CD4-positive, alpha-beta T cell treated with Interleukin-4 for 1 hour (primary cell): ENCODE measurements at regions not wholly inside any gene's neighbourhood (a gene's known extent, or its start where the extent isn't known, plus 50 kb on each side); places are given as distances from the start of the nearest gene placed in this dataset.
A peak's percentile ranks its signal among the peaks of the same experiment; 100 is the strongest.

Experiments used
- DNase-seq, 2 donors: peaks; one replicate each; pipeline ENCODE4 v3.0.0-alpha.2; 2020 to 2022

DNA sequence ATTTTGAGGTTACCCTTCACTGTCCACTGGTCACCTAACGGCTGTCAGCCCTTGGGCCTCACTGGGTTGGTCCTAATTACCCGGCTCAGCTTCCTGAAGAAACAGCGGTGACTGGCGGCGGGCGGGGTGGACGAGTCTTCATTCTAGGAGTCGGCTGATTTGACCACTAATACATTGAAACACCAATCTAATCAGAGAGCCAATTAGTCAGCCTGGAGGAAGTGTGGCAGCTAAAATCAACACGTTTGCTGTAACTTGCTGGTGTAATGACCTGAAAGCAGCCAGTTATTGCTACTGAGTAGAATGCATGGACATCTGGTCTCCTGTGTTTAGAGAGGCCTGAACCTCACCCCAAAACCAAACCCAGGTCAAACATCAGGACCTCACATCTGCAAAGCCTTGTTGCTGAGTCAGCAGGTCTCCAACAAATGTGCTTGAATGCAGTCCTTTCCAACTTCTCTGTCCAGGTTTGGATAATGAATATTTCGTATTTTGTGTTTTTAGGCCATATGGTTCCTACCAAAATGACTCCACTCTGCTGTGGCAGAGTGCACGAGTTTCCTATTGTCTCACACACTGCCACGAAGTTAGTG, 496.4 kb downstream of the BRD1 start:
- no peak for DNase-seq

DNA sequence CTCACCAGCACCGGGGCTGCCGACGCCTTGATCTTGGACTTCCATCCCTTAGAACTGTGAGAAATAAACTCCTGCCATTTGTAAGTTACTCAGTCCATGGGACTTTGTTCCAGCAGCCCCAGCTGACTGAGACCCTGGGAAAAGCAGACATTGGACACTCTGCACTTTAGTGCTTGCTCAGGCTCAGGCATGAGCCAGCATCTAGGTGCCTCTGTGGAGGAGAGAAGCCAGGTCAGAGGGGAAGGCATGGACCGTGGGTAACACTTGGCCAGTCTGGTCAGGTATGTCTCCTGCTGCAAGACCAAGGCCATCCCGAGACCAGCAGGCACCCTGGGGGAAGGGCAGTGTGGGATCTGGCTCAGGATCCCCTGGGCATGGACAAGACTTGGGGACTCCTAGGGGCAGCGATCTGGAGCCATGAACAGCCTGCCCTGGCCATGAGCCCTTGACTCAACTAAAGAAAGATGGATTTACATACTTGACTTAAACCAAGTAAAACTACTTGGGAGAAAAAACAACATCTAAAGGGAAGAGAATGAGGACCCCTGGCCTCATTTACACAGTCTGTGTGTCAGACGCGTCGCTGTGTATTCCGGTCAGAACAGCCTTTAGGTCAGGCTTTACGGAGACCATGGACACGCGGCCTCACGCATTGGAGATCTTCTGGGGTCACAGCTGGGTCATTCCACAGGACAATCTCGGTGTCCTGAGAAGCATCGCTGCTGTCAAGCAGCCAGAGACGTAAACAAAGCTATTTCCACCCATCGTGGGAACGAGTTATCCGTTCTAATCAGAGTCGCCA, 497.1 kb downstream of the BRD1 start:
- no peak for DNase-seq

DNA sequence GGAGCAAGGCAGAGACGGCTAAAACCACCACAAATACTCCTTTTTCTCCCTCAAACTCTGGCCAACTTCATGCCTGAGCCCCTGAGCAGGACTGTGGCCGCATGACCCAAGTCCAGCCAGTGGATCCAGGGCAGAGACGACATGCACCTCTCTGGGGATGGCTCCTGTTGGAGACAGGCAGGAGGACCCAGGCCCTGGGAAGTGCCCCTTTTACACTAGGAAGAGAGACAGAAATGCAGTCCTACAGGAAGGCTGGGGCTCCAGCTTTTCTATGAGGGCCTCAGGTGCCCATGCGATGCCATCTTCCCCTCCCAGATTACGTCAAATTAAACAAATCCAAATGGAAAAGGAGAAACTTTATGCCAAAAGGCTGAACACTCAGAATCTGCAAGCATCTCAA, 498.0 kb downstream of the BRD1 start:
- no peak for DNase-seq

DNA sequence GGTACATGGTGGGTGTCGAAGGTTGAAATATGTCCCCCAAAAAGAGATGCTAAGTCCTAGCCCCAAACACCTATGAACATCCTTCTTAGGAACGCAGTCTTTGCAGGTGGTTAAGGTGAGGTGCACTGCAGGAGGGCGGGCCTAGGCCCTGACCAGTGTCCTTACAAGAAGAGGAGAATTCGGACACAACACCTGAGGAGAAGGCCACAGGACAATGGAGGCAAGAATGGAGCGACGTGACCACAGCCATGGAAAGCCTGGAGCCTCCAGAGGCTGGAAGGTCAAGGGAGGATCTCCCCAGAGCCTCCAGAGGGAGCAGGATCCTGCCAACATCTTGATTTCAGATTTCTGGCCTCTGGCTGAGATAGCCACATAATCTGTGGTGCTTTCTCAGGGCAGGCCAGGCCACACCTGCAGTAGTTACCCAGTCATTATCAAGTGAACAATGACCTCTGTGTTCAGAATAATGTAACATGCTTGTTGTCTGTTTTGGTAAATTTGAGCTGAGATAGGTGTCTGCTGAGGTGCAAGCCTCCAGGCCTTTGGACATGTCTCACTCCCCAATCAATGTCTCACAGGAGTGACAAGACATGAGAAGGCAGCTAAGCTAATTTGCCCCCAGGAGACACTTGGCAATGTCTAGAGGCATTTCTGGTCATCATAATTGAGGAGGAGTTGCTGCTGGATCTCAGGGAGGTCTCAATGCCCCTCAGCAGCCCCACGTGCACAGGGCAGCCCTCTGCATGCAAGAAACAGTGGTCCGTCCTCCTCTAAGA, 498.9 kb downstream of the BRD1 start:
- no peak for DNase-seq

DNA sequence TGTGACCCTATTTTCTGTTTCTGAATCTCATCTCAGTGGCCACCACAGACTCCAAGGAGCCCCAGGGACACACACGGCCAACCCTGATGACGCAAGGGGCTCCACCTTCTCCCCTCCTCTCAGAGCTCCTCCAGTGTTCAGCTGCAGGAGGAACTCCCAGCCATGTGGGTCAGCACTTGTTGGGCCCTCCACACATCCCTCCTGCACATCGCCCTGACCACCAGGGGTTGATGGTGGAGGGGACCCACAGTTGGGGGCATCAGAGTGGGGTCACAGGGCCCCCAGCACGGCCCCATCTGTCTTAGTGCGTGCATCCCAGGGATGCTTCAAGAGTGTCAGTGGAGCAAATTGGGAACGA, 499.6 kb downstream of the BRD1 start:
- DNase-seq = no peak

DNA sequence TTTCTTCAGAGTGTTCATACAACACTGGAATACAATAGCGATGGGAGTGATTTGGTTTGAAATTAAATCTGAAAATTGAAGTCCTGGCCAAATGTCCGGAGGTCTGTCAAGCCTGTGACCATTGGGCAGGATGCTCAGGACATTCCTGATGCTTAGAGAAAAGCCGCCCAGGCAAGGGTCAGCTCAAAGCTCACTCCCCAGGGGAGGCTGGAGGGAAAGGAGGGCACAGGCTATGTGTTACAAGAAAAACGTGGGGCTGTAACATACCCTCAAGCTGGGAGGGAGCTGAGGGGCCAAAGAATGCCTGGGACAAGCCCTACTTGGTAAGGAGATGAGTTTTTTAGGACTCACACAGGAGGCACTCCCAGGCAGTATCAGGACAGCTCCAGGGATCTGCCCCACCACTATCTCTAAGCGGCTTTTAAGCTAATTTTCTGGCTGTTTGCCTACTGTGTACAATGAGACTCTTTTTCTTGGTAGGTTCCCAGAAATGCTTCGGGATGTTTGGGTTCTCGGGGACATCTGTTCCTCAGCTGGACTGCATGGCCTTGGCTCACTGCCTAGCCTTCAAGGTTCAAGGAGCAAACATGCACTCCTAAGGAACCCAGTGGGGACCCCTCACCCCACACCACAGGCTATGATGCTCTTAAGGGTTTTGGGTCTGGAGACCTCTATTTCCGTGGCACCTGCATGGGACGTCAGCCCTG, 500.1 kb downstream of the BRD1 start:
- DNase-seq = no peak

DNA sequence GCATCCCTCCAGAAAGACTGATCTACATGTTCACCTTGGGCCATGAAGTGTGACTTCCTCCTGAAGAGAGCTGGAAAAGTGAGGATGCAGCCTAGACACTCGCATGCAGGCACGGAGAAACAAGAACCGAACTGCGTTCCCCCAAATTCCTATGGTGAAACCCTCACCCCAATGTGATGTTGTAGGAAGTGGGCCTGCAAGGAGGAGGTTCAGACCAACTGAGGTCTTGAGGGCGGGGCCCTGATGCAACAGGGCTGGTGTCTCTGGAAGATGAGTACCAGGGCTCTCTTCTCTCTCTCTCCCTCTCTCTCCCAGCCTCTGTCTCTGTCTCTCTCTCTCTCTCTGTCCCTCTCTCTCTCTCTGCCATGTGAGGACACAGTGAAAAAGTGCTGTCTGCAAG, 501.1 kb downstream of the BRD1 start:
- DNase-seq = no peak

DNA sequence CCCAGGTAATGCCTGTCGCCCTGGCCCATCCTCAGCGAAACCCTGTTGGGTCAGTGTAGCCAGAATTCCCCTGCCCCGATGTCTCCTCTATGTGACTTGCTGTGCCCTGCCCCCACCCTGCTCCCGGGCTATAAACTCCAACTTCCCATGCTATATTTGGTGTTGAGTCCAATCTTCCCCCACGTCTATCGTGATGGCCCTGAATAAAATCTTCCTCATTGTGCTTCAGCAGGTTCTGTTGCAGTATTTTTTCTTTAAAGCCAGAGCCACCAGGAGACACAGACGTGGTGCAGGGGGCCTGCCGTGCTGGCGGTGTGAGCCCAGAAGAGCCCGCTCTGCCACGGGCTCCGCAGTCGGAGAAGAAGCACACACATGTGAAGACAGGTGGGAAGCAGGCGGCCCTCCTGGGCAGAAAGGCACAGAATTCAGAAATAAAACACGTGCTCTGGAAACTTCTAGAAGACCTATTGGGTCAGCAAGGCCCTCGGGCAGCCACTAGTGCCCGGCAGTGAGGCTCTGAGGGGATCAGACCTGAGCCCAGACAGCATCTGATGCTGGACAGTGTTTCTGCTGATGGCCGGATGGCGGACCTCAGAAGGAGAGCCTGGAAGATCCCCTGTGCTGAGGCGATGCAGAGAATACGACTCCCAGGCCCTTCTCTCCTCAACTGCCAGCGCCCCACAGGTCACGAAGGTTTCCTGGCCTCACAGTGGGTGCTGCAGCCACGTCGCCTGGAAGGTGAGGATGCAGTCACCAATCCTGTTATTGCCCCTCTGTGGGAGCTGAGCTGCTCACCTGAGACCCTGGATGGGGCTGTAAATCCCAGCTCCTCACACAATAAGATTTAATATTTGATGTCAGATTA, 501.9 kb downstream of the BRD1 start:
- DNase-seq = no peak

DNA sequence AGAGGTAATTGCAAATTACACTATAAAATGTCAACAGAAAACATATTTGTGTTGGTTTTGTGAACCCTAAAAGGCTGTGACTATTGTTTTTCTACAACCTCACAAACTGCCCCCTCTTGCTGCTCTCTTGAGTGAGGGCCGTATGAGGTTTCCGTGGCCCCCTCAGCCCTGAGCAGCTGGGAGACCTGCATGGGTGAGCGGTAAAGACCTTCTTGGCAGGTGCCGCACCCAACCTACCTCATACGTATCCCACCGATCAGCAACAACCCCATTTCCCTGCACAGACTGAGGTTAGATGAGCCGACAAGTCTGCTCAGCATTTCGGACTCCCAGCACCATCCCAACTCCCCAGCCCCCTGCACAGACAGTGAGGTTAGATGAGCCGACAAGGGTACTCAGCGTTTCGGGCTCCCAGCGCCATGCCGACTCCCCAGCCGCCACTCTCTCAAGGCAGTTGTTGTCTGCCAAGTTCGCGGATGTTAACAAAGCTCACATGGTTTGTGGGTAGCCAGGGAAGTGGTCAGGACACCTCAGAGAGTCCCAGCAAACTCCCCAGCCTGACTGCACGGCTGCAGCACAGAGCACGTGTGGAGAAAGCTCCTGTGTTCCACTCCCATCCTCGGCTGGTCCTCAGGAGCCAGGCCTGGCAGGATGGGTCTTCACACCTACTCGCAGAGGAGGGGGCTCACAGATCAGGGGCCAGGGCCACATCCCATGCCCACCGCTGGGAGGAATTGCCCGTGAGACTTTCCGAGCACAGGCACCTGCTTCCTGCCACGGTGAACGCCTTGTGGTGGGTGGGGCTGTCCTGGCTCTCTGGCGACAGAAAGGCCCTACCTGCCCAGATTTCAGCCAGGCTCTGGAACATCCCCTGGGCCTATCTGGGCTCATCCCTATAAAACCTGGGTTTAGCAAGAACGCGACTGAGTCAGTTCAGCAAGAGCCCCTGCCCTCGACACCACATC, 502.9 kb downstream of the BRD1 start:
- no peak for DNase-seq

DNA sequence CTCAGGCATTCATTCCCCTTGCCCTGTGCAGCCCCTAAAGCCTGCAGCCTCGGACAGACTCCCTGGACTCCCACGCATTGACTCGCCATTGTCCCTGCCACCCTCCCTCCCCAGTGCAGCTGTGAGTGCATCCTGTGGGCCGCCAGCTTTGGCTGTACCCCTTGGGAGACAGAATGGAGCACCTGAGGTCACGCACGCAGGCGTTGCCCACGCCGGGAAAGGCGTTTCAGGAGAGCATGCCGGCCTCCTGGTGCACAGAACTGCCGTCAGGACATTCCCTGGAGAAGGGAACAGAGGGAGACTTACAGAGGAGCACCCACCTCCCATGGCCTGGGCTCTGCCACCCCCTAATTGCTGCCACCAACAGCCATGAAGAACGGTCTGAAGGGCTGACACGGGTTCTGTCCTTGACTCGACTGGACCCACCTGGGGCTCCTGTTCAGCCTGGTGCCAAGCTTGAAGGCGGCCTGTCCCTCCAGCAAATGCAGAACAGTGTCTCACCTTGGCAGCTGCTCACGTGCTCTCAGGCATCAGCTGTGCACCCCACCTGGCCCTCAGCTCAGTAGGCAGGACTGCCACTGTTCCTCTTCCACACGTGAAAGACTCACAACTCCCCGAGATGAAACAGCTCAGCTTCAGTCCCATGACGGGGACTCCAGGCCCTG, 503.8 kb downstream of the BRD1 start:
- no peak for DNase-seq

DNA sequence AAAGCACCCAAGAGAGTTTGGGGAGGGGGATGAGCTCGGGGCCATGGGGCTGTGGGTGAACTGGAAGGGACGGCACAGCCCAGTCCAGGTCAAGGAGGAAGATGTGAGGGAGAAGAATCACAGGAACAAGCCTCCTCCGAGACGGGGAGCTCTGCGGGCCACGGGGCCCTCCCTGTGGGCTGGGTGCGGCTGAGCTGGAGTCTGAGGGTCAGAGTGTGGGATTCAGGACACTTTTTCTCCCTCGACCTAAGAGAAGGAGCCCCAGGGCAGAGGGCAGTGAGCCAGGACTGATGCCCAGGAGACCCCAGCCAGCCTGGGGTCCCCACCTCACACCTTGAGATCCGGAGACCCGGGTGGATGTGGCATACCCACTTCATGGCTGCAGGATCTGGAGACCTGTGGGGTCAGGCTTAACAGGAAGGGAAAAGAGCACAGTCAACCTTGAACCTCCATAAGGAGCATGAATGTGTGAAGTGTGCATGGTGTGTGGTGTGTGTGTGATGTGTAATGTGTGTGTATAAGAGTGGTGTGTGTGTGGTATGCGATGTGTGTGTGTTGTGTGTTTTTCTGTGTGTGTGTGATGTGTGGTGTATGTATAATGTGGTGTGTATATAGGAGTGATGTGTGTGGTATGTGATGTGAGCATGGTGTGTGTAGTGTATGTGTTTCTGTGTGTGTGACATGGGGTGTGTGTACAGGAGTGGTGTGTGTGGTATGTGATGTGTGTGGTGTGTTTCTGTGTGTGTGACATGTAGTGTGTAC, 504.6 kb downstream of the BRD1 start:
- no peak for DNase-seq

DNA sequence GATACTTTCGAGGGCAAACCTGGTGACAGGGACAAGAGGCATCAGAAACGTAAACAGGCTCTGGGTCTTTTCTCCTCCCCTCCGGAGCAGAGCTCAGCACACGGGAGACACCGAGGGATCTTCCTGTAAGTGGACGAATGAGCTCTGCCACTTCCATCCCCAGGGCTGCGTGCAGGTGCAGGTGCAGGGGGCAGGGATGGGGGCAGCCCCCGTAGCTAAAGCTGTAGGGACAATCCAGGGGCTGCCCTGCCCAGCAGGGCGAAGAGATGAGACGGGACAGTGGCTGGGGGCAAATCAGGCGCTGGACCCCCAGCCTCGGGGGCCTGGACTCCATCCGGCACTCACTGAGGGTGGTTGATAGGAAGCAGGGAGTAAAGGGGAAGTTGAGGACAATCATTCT, 505.4 kb downstream of the BRD1 start:
- DNase-seq = no peak

DNA sequence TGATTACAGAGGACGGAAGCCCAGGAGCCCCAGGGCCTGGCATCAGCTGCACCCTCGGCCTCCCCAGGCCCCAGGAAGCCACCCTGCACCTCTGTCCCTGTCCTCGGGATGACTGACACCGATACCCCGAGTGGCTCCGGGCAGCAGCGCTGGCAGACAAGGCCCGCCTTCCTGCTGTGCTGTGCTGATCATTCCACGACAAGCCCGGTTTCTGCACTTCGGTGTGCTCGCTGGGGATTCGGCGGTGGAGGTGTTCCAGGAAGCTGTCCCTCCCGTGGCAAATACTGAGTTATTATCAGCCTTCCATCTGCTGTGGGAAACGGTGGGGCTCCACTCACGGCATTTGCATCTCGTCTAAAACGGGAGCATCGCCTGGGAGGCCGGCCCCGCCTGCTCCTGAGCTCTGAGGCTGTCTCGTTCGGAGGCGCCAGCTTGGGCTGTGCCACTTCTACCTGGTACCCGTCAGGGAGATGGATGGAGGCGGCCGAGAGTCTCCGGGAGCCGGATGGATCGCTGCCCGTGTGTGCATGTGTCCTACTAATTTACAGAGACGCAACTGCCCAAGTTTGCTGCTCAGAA, 506.1 kb downstream of the BRD1 start:
- DNase-seq = no peak

DNA sequence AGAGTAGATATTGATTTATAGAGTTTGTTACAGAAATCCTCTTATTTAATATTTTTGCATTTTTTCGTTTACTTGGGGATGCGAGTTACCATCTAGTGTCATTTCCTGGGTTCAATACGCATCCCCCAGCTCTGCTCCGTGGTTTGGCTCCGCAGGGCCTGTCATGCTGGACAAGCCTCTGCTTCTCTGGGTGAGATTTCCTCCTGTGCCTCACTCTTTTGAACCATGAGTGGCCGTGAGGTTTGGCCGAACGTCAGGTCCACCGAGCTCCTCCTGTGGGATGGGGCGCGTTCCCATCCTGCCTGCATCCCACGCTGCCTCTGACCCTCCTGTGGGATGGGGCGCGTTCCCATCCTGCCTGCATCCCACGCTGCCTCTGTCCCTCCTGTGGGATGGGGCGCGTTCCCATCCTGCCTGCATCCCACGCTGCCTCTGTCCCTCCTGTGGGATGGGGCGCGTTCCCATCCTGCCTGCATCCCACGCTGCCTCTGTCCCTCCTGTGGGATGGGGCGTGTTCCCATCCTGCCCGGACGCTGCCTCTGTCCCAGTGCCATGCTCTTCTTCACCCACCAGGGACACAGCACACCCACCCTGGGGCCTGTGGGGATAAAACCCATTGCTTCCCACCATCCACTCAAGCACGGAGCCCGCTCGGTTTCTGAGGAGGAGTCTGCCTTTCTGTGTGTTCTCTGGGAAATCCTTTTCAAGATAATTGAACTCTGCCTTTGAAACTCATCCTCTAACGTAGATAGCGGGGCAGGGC, 506.8 kb downstream of the BRD1 start:
- no peak for DNase-seq

DNA sequence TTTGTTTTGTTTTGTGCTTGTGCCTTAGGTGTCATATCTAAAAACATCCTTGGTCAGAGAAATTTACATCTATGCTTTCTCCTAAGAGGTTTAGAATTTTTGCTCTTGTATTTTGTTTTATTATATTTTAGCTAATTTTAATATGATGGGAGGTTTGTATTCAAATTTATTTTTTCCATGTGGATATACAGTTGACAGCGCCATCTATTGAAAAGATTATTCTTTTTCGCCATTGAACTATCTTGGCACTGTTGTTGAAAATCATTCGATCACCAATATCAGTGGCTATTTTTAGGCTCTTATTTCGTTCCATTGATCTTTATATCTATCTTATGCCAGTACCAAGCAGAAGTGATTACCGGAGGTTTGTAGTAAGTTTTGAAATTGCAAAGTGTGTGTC, 510.3 kb downstream of the BRD1 start:
- no peak for DNase-seq

DNA sequence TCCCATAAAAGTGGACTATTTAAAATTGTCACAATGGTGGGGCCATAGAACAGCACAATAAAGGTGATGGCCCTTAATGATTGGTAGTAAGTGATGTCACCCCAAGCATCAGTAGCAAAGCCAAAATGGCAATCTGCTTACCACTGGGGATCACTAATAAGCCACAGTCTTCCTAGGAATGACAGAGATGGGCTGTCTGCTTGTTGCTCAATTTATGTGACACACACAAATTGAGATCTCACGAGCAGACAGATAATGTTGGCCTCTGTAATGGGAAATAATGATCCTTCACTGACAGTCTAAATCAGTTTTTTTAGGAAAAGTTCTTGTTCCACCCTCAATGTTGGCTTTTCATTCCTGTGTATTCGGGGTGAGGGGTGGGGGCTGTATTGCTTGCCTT, 515.1 kb downstream of the BRD1 start:
- no peak for DNase-seq

DNA sequence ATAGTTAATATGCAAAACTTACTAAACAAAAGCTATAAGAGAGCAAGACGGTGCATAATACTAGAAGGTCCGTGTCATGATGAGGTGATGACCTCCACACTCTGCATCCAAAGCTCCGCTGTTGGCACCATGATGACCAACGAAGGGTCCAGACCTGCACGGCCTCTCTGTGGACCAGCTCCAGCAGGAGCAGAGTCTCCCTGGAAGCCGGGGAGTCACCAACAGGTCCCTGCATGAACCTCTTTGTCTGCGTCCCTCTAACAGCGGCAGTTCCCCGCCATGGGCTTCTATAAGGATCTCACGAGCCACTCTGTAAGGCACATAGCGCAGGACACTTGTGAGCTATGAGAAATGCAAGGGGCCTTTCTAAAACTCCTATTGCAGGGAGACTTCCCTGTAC, 517.3 kb downstream of the BRD1 start:
- no peak for DNase-seq

DNA sequence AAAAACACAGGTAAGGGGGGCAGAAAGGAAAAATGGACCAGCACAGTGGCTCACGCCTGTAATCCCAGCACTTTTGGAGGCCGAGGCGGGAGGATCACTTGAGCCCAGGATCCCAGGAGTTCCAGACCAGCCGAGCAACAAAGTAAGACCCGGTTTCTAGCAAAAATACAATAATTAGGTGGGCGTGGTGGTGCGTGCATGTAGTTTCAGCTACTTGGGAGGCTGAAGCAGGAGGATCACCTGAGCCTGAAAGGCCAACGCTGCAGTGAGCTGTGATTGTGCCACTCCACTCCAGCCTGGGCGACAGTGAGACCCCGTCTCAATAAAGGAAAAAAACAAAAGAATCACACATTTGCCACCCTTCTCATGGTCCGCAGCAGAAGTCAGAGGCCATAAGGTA, 519.4 kb downstream of the BRD1 start:
- peak in 1 of 2 donors; percentile 3 for DNase-seq

DNA sequence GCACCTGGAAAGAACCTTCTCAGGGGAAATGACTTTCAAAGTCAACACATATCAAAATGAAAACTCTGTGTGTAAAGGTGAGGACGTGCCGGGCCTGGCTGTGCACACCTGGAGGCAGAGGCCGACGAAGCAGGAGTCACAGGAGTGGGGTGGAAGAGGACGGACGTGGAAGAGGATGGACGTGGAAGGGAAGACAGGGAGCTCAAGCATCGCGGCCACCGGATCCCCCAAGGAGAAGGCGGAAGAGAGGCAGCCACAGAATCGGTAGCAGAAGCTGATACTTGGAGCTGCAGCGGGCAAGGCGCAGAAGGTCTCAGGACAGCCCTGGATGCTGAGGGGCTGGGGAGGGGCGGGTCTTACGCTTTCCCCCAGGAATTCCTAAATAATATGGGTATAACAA, 519.8 kb downstream of the BRD1 start:
- DNase-seq = no peak
